A673 (cell line): ENCODE measurements at regions not wholly inside any gene's neighbourhood (a gene's known extent, or its start where the extent isn't known, plus 50 kb on each side); places are given as distances from the start of the nearest gene placed in this dataset.

Source experiments
- BruUV-seq: library from RNA; stranded (reverse); fragments of 400-500 nt; replicated peaks from 2 replicates; lab custom pipeline; 2021; lab: Mats Ljungman, UMichigan
- CTCF ChIA-PET: fragments of 300-600 bp; sonication (Branson Sonifier 250); formaldehyde crosslinking; loops from one replicate; lab custom pipeline; 2022; ENCODE audit warnings: antibody characterized with exemption; lab: Charles Lee
- POLR2A ChIA-PET: fragments of 300-600 bp; sonication (Branson Sonifier 250); formaldehyde crosslinking; loops from one replicate; lab custom pipeline; 2022; ENCODE audit warnings: antibody characterized with exemption; ENCODE audit not compliant: low non-redundant PET; lab: Charles Lee
- DNase-seq: peaks from one replicate; pipeline ENCODE4 v3.0.0-alpha.2; 2015; ENCODE audit warnings: low spot score
- H3K27ac ChIP-seq: fragments of 200-600 bp; sonication (generic); 2 replicates; pipeline ENCODE4 v1.5.1; 2016; ENCODE audit warnings: mixed run types, low read depth, mild to moderate bottlenecking, mixed read lengths, antibody characterized with exemption, low read length; ENCODE audit not compliant: poor library complexity, severe bottlenecking
- H3K27me3 ChIP-seq: fragments of 200-600 bp; sonication (generic); replicated peaks from 2 replicates; pipeline ENCODE4 v1.6.1; 2017; ENCODE audit warnings: mixed run types, low read depth, mild to moderate bottlenecking, mixed read lengths, antibody characterized with exemption, low read length; ENCODE audit not compliant: insufficient read depth, poor library complexity
- H3K36me3 ChIP-seq: fragments of 200-600 bp; sonication (generic); 2 replicates; pipeline ENCODE4 v1.6.1; 2016; ENCODE audit warnings: mixed run types, mild to moderate bottlenecking, mixed read lengths, antibody characterized with exemption, low read length; ENCODE audit not compliant: insufficient read depth, poor library complexity, severe bottlenecking
- H3K4me1 ChIP-seq: fragments of 200-600 bp; sonication (generic); 2 replicates; pipeline ENCODE4 v1.6.1; 2017; ENCODE audit warnings: mixed run types, mild to moderate bottlenecking, mixed read lengths, antibody characterized with exemption, low read length; ENCODE audit not compliant: insufficient read depth, poor library complexity, severe bottlenecking
- H3K4me3 ChIP-seq: fragments of 200-600 bp; sonication (generic); 2 replicates; pipeline ENCODE4 v1.5.1; 2016; ENCODE audit warnings: low read depth, mixed run types, mild to moderate bottlenecking, mixed read lengths, low read length; ENCODE audit not compliant: poor library complexity, severe bottlenecking
- H3K9me3 ChIP-seq: fragments of 200-600 bp; sonication (generic); 2 replicates; pipeline ENCODE4 v1.6.1; 2016; ENCODE audit warnings: mixed run types, low read depth, mild to moderate bottlenecking, mixed read lengths, antibody characterized with exemption, low read length; ENCODE audit not compliant: poor library complexity, severe bottlenecking
- EZH2 ChIP-seq: fragments of 200-600 bp; sonication (generic); IDR thresholded peaks from 2 replicates; pipeline ENCODE4 v1.6.1; 2017; ENCODE audit warnings: borderline replicate concordance, low read depth, mild to moderate bottlenecking, mixed read lengths, antibody characterized with exemption, low read length; ENCODE audit not compliant: poor library complexity, severe bottlenecking
- intact Hi-C: fragments of 100-400 bp; cut with micrococcal nuclease; formaldehyde crosslinking; loops from one replicate; pipeline ENCODE4 v1.10.0; 2022; ENCODE audit not compliant: unreplicated experiment
- TF ChIP-seq, protein P1 (sequence below): fragments of 300-800, 200-600 bp; sonication (generic); conservative IDR thresholded peaks from 2 replicates; pipeline ENCODE4 v1.5.1; 2017; ENCODE audit warnings: low read depth, mild to moderate bottlenecking, antibody characterized with exemption, low read length, moderate library complexity, mixed read lengths

- Histone ChIP-seq H3K27me3 (no peaks in the 10 kb centered on the region), H3K36me3 (no peaks in the 10 kb centered on the region), H3K4me3 (no peak overlapping the region), H3K27ac (no peak overlapping the region), H3K4me1 (peaks cover 3% of the 10 kb centered on the region), H3K9me3 (no peaks in the 10 kb centered on the region)
- POLR2A ChIA-PET, result no interaction called here
- no TSS peak for BruUV-seq
- intact Hi-C loops, result no loop called here
- TF ChIP-seq, protein P1, sequence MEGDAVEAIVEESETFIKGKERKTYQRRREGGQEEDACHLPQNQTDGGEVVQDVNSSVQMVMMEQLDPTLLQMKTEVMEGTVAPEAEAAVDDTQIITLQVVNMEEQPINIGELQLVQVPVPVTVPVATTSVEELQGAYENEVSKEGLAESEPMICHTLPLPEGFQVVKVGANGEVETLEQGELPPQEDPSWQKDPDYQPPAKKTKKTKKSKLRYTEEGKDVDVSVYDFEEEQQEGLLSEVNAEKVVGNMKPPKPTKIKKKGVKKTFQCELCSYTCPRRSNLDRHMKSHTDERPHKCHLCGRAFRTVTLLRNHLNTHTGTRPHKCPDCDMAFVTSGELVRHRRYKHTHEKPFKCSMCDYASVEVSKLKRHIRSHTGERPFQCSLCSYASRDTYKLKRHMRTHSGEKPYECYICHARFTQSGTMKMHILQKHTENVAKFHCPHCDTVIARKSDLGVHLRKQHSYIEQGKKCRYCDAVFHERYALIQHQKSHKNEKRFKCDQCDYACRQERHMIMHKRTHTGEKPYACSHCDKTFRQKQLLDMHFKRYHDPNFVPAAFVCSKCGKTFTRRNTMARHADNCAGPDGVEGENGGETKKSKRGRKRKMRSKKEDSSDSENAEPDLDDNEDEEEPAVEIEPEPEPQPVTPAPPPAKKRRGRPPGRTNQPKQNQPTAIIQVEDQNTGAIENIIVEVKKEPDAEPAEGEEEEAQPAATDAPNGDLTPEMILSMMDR, result no peak
- no peak for TF ChIP-seq EZH2
- no peak for DNase-seq
- CTCF ChIA-PET, result no interaction called here
Measured at GRCh38 chr3:106348139-106348690, 479.4 kb upstream of the CBLB start.

- no TSS peak for BruUV-seq
- Histone ChIP-seq H3K4me3 (no peak overlapping the region), H3K4me1 (peaks cover 3% of the 10 kb centered on the region), H3K36me3 (no peaks in the 10 kb centered on the region), H3K27me3 (no peaks in the 10 kb centered on the region), H3K27ac (no peak overlapping the region), H3K9me3 (no peaks in the 10 kb centered on the region)
- peak; percentile 21 for DNase-seq
- no peak for TF ChIP-seq EZH2
- TF ChIP-seq, protein P1, result no peak
- intact Hi-C loops, result no loop called here
- ChIA-PET CTCF (no interaction called here), POLR2A (no interaction called here)
Measured at GRCh38 chr3:106349191-106349881, 480.5 kb upstream of the CBLB start.

- BruUV-seq, result no TSS peak
- Histone ChIP-seq H3K36me3 (no peaks in the 10 kb centered on the region), H3K4me1 (no peaks in the 10 kb centered on the region), H3K9me3 (no peaks in the 10 kb centered on the region), H3K27me3 (no peaks in the 10 kb centered on the region), H3K4me3 (no peak overlapping the region), H3K27ac (no peak overlapping the region)
- POLR2A ChIA-PET, result no interaction called here
- TF ChIP-seq EZH2, result no peak
- TF ChIP-seq, protein P1, result no peak
- DNase-seq, result no peak
- intact Hi-C loops, result no loop called here
- CTCF ChIA-PET, result no interaction called here
Measured at GRCh38 chr3:106355873-106356272, 487.1 kb upstream of the CBLB start.
